NCI-H2107 treated with DMSO at 0.1 percent for 48 hours (cell line): ENCODE measurements at regions not wholly inside any gene's neighbourhood (a gene's known extent, or its start where the extent isn't known, plus 50 kb on each side); places are given as distances from the start of the nearest gene placed in this dataset.
"Not testable (repeated sequence)": the region's sequence is repeated elsewhere in the genome, so short reads cannot be mapped to it uniquely, and the experiment has no call there.

ENCODE experiments used
- DNase-seq: peaks from one replicate; lab custom pipeline; 2025; ENCODE audit not compliant: unreplicated experiment; lab: John Stamatoyannopoulos, UW

GRCh38 chr9:29199975-29200374 is 1626.7 kb upstream of the C9orf72 start:
- no peak for DNase-seq

DNA sequence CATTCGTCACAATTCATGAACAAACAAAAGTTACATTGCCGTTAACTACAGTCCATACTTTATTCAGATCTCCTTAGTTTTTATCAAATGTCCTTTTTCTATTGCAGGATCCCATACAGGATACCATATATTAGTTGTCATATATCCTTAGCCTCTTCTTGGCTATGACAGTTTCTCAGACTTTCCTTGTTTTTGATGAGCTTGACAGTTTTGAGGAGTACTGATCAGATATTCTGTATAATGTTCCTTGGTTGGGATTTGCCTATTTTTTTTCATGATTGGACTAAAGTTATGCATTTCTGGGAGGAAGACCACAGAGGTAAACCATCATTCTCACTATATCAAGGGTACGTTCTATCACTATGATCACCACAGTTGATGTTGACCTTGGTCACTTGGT is 1627.4 kb upstream of the C9orf72 start:
- DNase-seq: no peak

GRCh38 chr9:29203244-29203930 is 1630.1 kb upstream of the C9orf72 start:
- DNase-seq: no peak

GRCh38 chr9:29208670-29209069 is 1635.4 kb upstream of the C9orf72 start:
- no peak for DNase-seq

DNA sequence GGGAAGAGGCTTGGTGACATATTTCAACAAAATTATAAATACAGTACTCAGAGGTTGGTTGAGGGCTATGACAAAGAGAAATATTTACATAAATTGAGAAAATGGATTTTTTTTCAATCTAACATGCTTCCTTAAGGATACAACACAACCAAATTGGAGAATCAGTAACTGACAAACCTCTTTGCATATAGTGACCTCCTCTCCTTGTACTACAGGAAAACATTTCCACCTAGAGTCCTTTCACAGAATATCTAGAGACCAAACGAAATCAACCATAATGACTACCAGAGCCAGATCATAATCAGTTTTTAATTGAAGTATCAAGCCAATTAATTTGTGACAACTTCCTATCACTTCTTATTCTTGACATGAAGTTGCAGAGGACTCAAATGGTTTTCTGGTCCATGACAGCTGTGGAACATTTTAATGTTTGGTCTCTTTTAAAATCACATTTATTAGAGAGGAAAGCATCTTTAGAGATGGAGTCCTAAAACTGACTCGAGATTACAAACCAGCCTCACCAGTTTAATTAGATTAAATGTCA is 1636.5 kb upstream of the C9orf72 start:
- no peak for DNase-seq

DNA sequence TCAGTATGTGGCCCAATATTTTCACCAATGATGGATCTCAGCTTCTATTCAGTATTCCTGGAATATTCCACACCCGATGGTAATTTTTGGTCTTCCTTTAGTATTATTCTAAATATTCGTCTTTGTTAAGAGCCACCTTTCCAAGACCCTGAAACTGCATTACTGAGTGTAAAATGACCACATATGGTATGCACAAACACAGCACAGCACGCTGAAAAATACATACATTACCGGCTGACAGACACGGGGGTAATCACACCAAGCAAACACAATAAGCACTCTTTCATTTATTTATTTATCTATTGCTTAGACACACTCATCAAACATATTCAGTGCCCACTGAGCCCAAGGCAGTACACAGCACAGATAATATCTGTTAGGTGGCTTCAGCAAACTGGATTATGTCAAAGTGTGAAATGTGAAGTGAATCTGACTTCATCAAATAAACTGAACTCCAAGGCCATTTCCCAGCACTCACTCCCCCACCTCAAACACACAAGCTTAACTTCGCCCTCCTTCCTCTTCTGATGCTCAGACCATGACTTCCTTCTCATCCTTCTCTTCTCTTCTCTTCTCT is 1637.8 kb upstream of the C9orf72 start:
- no peak for DNase-seq

GRCh38 chr9:29211580-29212396 is 1638.5 kb upstream of the C9orf72 start:
- DNase-seq: no peak

- no peak for DNase-seq
Measured at GRCh38 chr9:29212397-29213387, 1639.4 kb upstream of the C9orf72 start.

DNA sequence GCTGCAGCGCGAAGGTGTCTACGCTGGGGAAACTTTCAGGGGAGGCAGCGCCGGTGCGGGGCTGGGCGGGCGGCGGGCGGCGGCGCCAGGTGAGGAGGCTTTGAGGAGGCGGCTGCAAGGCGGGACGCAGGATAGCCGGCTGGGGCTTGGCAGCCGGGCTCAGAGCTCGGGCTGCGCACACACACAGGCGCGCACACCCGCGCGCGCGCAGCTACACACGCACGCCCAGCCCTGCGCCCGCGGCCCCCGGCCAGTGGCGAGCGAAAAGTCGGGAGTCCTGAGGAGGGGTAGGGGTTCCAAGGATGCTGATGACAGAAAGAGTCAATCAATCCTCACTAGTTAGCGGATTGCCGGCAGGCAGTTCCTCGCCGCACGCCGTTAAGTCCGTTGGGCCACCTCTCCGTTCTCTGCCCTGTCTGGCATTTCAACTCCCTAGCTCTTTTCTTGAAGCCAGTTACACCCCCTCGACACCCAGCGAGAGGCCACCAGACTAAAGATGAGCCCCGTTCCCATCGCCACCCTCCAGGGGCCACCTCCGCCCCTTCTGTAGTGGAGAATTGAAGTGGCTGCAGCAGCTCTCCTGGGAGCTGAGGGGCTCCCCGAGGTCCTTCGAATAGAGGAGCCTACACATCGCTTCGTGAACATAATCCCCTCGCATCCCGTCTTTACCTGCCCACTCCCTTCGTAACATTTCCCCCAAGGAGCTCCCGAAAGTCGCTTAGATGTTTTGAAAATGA is 1640.3 kb upstream of the C9orf72 start, which contains the start of gene LINGO2:
LINGO2 (minus strand) TSS at position 185 of the 737 bp plus-strand sequence.
- no peak for DNase-seq

DNA sequence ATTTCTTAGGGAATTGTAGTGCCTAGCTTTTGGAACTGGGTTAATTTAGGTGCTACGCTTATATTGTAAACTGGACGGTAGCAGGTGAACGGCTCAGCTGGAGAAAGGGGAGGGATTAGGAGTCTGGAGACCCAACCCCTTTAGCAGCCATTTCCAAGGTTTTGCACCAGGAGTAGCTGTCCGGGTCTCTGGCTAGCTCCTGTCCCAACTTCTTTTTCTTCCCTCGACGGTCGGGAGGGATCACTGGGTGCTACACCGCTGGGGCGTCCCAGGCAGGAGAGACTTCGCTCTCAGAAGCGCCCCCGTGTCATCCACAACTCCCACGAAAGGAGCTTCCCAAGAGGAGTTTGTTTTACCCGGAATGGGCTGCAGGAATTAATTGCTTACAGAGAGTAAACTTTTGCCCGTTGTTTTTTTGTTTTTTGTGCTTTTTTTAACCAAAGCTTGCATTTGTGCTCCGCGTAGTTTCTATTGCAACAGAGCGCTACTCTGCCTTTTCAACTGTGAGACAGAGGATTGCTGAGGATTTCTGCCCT is 1640.9 kb upstream of the C9orf72 start:
- peak; percentile 7 for DNase-seq

- no peak for DNase-seq
Measured at GRCh38 chr9:29214690-29215253, 1641.5 kb upstream of the C9orf72 start.

DNA sequence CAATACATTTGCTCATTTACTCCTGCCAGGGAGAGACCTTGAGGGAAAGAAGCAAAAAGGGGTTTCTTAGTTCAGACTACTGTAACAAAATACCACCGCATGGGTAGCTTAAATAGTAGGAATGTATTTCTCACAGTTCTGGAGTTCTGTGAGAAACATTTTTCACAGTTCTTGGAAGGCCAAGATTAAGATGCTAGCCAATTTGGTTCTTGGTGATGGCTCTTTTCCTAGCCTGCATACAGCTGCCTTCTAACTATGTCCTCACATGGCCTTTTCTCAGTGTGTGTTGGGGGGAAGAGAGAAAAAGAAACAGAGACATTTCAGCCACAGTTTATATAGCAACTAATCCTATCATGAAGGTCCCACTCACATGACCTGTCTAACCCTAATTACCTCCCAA is 1644.7 kb upstream of the C9orf72 start:
- DNase-seq: no peak

DNA sequence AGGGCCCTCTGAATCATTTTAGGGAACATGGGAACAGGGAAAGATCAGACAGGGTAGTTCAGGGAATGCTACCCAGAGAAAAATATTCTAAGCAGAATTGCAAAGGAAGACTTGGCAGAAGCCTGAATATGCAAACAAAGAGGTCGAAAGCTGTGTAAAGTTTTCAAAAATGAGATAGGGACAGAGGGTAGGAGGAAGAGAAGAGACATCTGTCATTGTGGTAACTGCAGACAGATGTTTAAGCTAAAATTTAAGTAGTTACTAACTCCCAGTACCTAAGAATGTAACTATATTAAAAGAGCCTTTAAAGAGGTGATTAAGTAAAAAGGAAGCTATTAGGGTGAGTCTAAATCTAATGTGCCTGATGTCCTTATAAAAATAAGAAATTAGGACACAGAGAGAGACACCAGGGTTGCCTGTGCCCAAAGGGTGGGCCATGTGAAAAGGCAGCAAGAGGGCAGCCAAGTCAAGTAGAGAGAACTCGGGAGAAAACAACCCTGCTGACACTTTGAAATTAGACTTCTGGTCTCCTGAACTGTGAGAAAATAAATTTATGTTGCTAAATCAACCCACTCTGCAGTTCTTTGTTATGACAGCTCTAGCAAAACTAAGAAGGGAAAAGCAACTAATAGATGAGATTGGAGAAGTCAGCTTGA is 1647.4 kb upstream of the C9orf72 start:
- no peak for DNase-seq

GRCh38 chr9:29228558-29228957 is 1655.3 kb upstream of the C9orf72 start:
- DNase-seq: no peak

DNA sequence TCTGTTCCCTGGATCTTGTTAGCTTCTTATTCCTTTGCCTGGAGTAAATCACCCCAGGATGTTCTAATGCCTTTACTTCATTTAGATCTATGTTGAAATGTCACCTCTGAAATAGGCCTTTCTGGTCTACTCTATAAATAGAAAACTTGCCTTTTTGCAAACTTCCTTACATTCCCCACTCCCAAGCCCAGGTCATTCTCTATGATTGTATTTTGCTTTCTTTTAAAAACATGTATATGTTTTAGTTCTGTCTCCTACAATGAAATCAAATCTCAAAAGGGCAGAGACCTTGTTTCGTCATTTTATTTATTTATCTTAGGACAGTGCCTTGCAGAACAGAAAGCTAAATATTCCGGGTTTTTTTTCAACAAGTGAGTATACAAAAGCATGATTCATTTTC is 1657.7 kb upstream of the C9orf72 start:
- no peak for DNase-seq

- DNase-seq: no peak
Measured at GRCh38 chr9:29233193-29233592, 1659.9 kb upstream of the C9orf72 start.

- DNase-seq: no peak
Measured at GRCh38 chr9:29241320-29241719, 1668.0 kb upstream of the C9orf72 start.

- DNase-seq: no peak
Measured at GRCh38 chr9:29245351-29245750, 1672.1 kb upstream of the C9orf72 start.

DNA sequence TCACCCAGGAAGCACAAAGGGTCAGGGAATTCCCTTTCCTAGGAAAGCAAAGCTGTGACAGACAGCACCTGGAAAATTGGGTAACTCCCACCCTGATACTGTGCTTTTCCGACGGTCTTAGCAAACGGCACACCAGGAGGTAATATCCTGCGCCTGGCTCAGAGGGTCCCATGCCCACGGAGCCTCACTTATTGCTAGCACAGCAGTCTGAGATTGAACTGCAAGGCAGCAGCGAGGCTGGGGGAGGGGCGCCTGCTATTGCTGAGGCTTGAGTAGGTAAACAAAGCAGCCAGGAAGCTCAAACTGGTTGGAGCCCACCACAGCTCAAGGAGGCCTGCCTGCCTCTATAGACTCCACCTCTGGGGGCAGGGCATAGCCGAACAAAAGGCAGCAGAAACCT is 1697.1 kb upstream of the C9orf72 start:
- DNase-seq: not testable (repeated sequence)
